Caco-2 (cell line): ENCODE measurements at regions not wholly inside any gene's neighbourhood (a gene's known extent, or its start where the extent isn't known, plus 50 kb on each side); places are given as distances from the start of the nearest gene placed in this dataset.

Source experiments
- BruUV-seq: library from RNA; stranded (reverse); fragments of 400-500 nt; replicated peaks from 2 replicates; lab custom pipeline; 2021; lab: Mats Ljungman, UMichigan
- CTCF ChIA-PET: fragments of 300-600 bp; sonication (Branson Sonifier 250); formaldehyde crosslinking; loops from one replicate; lab custom pipeline; 2022; ENCODE audit warnings: antibody characterized with exemption; lab: Charles Lee
- POLR2A ChIA-PET: fragments of 300-600 bp; sonication (Branson Sonifier 250); formaldehyde crosslinking; loops from one replicate; lab custom pipeline; 2022; ENCODE audit warnings: antibody characterized with exemption; lab: Charles Lee
- DNase-seq, 2 experiments: peaks; one replicate each; pipeline versions ENCODE4 v3.0.0 to v3.0.0-alpha.2; 2020 to 2022
- H3K27me3 ChIP-seq: replicated peaks from 2 replicates; pipeline ENCODE4 v1.6.0; 2011; ENCODE audit warnings: low read length; ENCODE audit not compliant: control insufficient read depth, insufficient read depth
- H3K36me3 ChIP-seq: 2 replicates; pipeline ENCODE4 v1.5.1; 2011; ENCODE audit warnings: low read length; ENCODE audit not compliant: control insufficient read depth, insufficient read depth
- H3K4me1 ChIP-seq: fragments of 250-450 bp; sonication (Bioruptor Pico); 2 replicates; pipeline ENCODE4 v1.5.1; 2020; ENCODE audit warnings: mild to moderate bottlenecking
- H3K4me3 ChIP-seq: 2 replicates; pipeline ENCODE4 v1.5.1; 2011; ENCODE audit warnings: low read depth, mild to moderate bottlenecking, control low read depth, low read length
- H3K9me3 ChIP-seq: fragments of 250-450 bp; sonication (Bioruptor Pico); 2 replicates; pipeline ENCODE4 v1.5.1; 2020; ENCODE audit warnings: mild to moderate bottlenecking, moderate library complexity
- H3K27ac Mint-ChIP-seq: one replicate; pipeline ENCODE4 v1.8.0; 2022; ENCODE audit warnings: mixed read lengths; ENCODE audit not compliant: unreplicated experiment
- H3K27me3 Mint-ChIP-seq: one replicate; pipeline ENCODE4 v1.8.0; 2022; ENCODE audit warnings: mixed read lengths; ENCODE audit not compliant: insufficient read depth, unreplicated experiment
- H3K36me3 Mint-ChIP-seq: one replicate; pipeline ENCODE4 v1.8.0; 2022; ENCODE audit warnings: mild to moderate bottlenecking, mixed read lengths; ENCODE audit not compliant: insufficient read depth, unreplicated experiment
- H3K4me1 Mint-ChIP-seq: one replicate; pipeline ENCODE4 v1.8.0; 2022; ENCODE audit warnings: low read depth, mixed read lengths; ENCODE audit not compliant: unreplicated experiment
- H3K4me3 Mint-ChIP-seq: one replicate; pipeline ENCODE4 v1.8.0; 2022; ENCODE audit warnings: mild to moderate bottlenecking, moderate library complexity, mixed read lengths; ENCODE audit not compliant: unreplicated experiment
- H3K9me3 Mint-ChIP-seq: one replicate; pipeline ENCODE4 v1.8.0; 2022; ENCODE audit warnings: mixed read lengths; ENCODE audit not compliant: unreplicated experiment
- intact Hi-C: fragments of 100-400 bp; cut with micrococcal nuclease; formaldehyde crosslinking; loops from one replicate; pipeline ENCODE4 v1.10.0; 2022; ENCODE audit not compliant: unreplicated experiment
- TF ChIP-seq, protein P1 (sequence below), 2 experiments: fragments of 200-600 bp in 1 of 2; IDR thresholded peaks; 1 replicate in 1 of 2; 2 replicates in 1 of 2; pipeline versions ENCODE4 v1.5.1 to v1.8.0; 2011 to 2022; ENCODE audit warnings: antibody characterized with exemption in 1 of 2, control low read depth in 1 of 2, inconsistent platforms in 1 of 2, low read depth in 1 of 2, low read length in 1 of 2, mild to moderate bottlenecking in 1 of 2, moderate library complexity in 1 of 2; ENCODE audit not compliant: insufficient read depth in 1 of 2, severe bottlenecking in 1 of 2, unreplicated experiment in 1 of 2

GRCh38 chr7:24191362-24191761 lies 92.6 kb upstream of the NPY start:
- peaks cover 8% of the 10 kb centered on the region for H3K27me3 Mint-ChIP-seq
- POLR2A ChIA-PET, result no interaction called here
- H3K36me3 ChIP-seq, result no peaks in the 10 kb centered on the region

GRCh38 chr7:24192053-24192452 lies 91.9 kb upstream of the NPY start:
- H3K4me1 Mint-ChIP-seq, result no peaks in the 10 kb centered on the region
- H3K4me3 Mint-ChIP-seq, result no peak overlapping the region
- Histone ChIP-seq H3K27me3 (no peaks in the 10 kb centered on the region), H3K4me3 (no peak overlapping the region), H3K4me1 (no peaks in the 10 kb centered on the region), H3K36me3 (no peaks in the 10 kb centered on the region), H3K9me3 (no peaks in the 10 kb centered on the region; the same call in 1 of the 2 replicates)
- H3K36me3 Mint-ChIP-seq, result no peaks in the 10 kb centered on the region
- intact Hi-C loops, result no loop called here
- no peak overlapping the region for H3K27ac Mint-ChIP-seq
- H3K9me3 Mint-ChIP-seq, result no peaks in the 10 kb centered on the region
- CTCF ChIA-PET, result no interaction called here
- no peak for DNase-seq
- peaks cover 8% of the 10 kb centered on the region for H3K27me3 Mint-ChIP-seq
- POLR2A ChIA-PET, result no interaction called here
- TF ChIP-seq, protein P1, sequence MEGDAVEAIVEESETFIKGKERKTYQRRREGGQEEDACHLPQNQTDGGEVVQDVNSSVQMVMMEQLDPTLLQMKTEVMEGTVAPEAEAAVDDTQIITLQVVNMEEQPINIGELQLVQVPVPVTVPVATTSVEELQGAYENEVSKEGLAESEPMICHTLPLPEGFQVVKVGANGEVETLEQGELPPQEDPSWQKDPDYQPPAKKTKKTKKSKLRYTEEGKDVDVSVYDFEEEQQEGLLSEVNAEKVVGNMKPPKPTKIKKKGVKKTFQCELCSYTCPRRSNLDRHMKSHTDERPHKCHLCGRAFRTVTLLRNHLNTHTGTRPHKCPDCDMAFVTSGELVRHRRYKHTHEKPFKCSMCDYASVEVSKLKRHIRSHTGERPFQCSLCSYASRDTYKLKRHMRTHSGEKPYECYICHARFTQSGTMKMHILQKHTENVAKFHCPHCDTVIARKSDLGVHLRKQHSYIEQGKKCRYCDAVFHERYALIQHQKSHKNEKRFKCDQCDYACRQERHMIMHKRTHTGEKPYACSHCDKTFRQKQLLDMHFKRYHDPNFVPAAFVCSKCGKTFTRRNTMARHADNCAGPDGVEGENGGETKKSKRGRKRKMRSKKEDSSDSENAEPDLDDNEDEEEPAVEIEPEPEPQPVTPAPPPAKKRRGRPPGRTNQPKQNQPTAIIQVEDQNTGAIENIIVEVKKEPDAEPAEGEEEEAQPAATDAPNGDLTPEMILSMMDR (IDR thresholded peaks at IDR 0.05; ENCODE audit: insufficient read depth in 1 of 2, low read depth in 1 of 2, low read length in 1 of 2, severe bottlenecking in 1 of 2, unreplicated experiment in 1 of 2), result no peak
- no TSS peak for BruUV-seq

More at GRCh38 chr7:24191362-24191761, 92.6 kb upstream of the NPY start:
- no peak for DNase-seq
- CTCF ChIA-PET, result no interaction called here
- H3K9me3 ChIP-seq, result no peaks in the 10 kb centered on the region; the same call in 1 of the 2 replicates
- no peak overlapping the region for H3K27ac Mint-ChIP-seq
- TF ChIP-seq, protein P1 (IDR thresholded peaks at IDR 0.05; ENCODE audit: insufficient read depth in 1 of 2, low read depth in 1 of 2, low read length in 1 of 2, severe bottlenecking in 1 of 2, unreplicated experiment in 1 of 2), result no peak
- no peaks in the 10 kb centered on the region for H3K36me3 Mint-ChIP-seq
- no TSS peak for BruUV-seq
- no peaks in the 10 kb centered on the region for H3K4me1 ChIP-seq
- no peaks in the 10 kb centered on the region for H3K27me3 ChIP-seq
- no peaks in the 10 kb centered on the region for H3K9me3 Mint-ChIP-seq
- H3K4me3 ChIP-seq, result no peak overlapping the region
- H3K4me3 Mint-ChIP-seq, result no peak overlapping the region
- H3K4me1 Mint-ChIP-seq, result no peaks in the 10 kb centered on the region
- intact Hi-C loops, result no loop called here

DNA sequence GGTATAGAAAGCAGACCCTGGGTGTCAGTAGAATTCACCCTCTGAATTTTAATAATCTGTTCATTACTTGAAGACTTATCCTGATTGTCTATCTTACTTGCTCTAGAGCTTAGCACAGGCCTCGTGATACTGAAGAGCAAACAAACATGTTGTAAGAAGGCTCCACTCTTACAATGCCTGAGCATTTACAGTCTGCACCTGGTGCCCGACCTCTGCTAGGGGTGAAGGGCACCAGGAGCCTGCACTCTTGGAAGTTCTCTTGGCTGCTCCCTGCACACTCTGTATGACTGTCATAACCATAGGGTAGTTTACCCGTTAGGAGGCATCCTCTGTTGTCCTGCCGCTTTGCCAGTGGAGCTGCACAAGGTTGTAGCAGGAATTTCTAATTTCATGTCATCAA lies 91.3 kb upstream of the NPY start:
- CTCF ChIA-PET, result no interaction called here
- H3K4me1 Mint-ChIP-seq, result no peaks in the 10 kb centered on the region

More for the DNA sequence above, 91.3 kb upstream of the NPY start:
- H3K9me3 Mint-ChIP-seq, result no peaks in the 10 kb centered on the region
- no TSS peak for BruUV-seq
- peak in 1 of 2 experiments; percentile 12 for DNase-seq
- H3K27me3 Mint-ChIP-seq, result peaks cover 8% of the 10 kb centered on the region
- Histone ChIP-seq H3K27me3 (no peaks in the 10 kb centered on the region), H3K9me3 (no peaks in the 10 kb centered on the region; the same call in 1 of the 2 replicates), H3K36me3 (no peaks in the 10 kb centered on the region), H3K4me1 (no peaks in the 10 kb centered on the region), H3K4me3 (no peak overlapping the region)
- no peaks in the 10 kb centered on the region for H3K36me3 Mint-ChIP-seq
- intact Hi-C loops, result no loop called here
- H3K27ac Mint-ChIP-seq, result no peak overlapping the region
- H3K4me3 Mint-ChIP-seq, result no peak overlapping the region
- POLR2A ChIA-PET, result no interaction called here
- TF ChIP-seq, protein P1 (IDR thresholded peaks at IDR 0.05; ENCODE audit: insufficient read depth in 1 of 2, low read depth in 1 of 2, low read length in 1 of 2, severe bottlenecking in 1 of 2, unreplicated experiment in 1 of 2), result no peak
